ENCODE measurements at regions not wholly inside any gene's neighbourhood (a gene's known extent, or its start where the extent isn't known, plus 50 kb on each side); places are given as distances from the start of the nearest gene placed in this dataset.

DNA sequence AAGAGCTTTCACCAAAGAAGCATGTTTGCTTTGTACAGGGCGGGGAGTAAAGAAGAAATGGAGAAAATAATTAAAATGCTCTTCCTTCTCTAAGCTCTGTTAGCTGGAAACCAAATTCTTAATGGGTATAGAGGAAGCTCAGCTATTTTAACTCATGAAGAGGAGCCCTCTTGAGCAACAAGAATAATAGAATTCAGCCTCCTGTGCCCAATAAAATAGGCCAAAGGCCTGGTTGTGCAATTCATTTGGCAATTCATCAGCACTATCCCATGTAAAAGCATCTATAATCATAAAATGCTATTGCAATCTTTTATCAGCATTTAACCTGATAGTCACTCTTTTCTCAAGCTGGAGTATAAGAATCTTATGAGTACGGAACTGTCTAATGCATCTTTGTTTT, 133.6 kb upstream of the CDH6 start:
- no peak overlapping the region for H3K4me2 ChIP-seq (ENCODE audit: insufficient read depth, low read length)
- no peaks in the 10 kb centered on the region for H3K4me1 ChIP-seq (ENCODE audit: insufficient read depth, low read length)
- no peaks in the 10 kb centered on the region for H3K9me3 ChIP-seq (ENCODE audit: insufficient read depth, low read length, severe bottlenecking)
- DNase-seq, result no peak
- no peaks in the 10 kb centered on the region for H3K79me2 ChIP-seq (ENCODE audit: insufficient read depth, low read length)
- ATAC-seq (ENCODE audit: insufficient read depth, low read depth), result no peak
- no peaks in the 10 kb centered on the region for H4K20me1 ChIP-seq (ENCODE audit: insufficient read depth, low read length)
- H3K9ac ChIP-seq (ENCODE audit: low read depth, low read length), result no peak overlapping the region
- no peak overlapping the region for H2AFZ ChIP-seq (ENCODE audit: low read depth, low read length)
- no peaks in the 10 kb centered on the region for H3K27me3 ChIP-seq (ENCODE audit: insufficient read depth, low read length, poor library complexity)
- TF ChIP-seq, protein P1, sequence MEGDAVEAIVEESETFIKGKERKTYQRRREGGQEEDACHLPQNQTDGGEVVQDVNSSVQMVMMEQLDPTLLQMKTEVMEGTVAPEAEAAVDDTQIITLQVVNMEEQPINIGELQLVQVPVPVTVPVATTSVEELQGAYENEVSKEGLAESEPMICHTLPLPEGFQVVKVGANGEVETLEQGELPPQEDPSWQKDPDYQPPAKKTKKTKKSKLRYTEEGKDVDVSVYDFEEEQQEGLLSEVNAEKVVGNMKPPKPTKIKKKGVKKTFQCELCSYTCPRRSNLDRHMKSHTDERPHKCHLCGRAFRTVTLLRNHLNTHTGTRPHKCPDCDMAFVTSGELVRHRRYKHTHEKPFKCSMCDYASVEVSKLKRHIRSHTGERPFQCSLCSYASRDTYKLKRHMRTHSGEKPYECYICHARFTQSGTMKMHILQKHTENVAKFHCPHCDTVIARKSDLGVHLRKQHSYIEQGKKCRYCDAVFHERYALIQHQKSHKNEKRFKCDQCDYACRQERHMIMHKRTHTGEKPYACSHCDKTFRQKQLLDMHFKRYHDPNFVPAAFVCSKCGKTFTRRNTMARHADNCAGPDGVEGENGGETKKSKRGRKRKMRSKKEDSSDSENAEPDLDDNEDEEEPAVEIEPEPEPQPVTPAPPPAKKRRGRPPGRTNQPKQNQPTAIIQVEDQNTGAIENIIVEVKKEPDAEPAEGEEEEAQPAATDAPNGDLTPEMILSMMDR (IDR thresholded peaks at IDR 0.05; ENCODE audit: borderline replicate concordance, extremely low read depth, low read length, poor library complexity, severe bottlenecking), result no peak
- TF ChIP-seq EZH2 (IDR thresholded peaks at IDR 0.05; ENCODE audit: borderline replicate concordance, low read depth, low read length, severe bottlenecking), result no peak
- H3K27ac ChIP-seq (ENCODE audit: low read length), result no peak overlapping the region
- no peaks in the 10 kb centered on the region for H3K36me3 ChIP-seq (ENCODE audit: insufficient read depth, low read length)
- H3K4me3 ChIP-seq (ENCODE audit: low read depth in 1 of 2, low read length in 2 of 2), result no peak overlapping the region

DNA sequence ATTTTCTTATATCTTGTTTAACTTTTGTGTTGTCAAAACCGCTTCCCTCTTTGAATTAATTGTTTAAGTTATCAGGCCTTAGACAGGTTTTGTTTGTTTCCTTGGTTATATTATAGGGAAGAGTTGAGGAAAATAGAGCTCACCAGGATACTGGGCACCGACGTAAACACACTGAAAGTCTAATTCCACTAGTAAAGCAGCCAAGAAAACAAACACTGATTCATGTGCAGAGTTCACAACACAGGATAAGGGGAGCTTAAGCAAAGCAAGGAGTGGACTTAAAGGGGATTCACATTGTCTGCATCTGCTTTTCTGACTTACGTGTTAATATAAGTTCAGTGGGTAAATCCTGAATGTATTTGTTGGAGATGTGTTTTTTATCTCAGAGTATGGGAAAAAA, 139.0 kb upstream of the CDH6 start:
- H2AFZ ChIP-seq (ENCODE audit: low read depth, low read length), result no peak overlapping the region
- H3K27me3 ChIP-seq (ENCODE audit: insufficient read depth, low read length, poor library complexity), result no peaks in the 10 kb centered on the region
- TF ChIP-seq, protein P1 (IDR thresholded peaks at IDR 0.05; ENCODE audit: borderline replicate concordance, extremely low read depth, low read length, poor library complexity, severe bottlenecking), result no peak
- no peak for TF ChIP-seq EZH2 (IDR thresholded peaks at IDR 0.05; ENCODE audit: borderline replicate concordance, low read depth, low read length, severe bottlenecking)
- no peak overlapping the region for H3K4me2 ChIP-seq (ENCODE audit: insufficient read depth, low read length)
- DNase-seq (no peak), ATAC-seq (ENCODE audit: insufficient read depth, low read depth) (no peak)
- H3K4me3 ChIP-seq (ENCODE audit: low read depth in 1 of 2, low read length in 2 of 2), result no peak overlapping the region
- no peaks in the 10 kb centered on the region for H3K36me3 ChIP-seq (ENCODE audit: insufficient read depth, low read length)
- no peak overlapping the region for H3K27ac ChIP-seq (ENCODE audit: low read length)
- no peaks in the 10 kb centered on the region for H3K4me1 ChIP-seq (ENCODE audit: insufficient read depth, low read length)
- H3K9me3 ChIP-seq (ENCODE audit: insufficient read depth, low read length, severe bottlenecking), result no peaks in the 10 kb centered on the region
- H4K20me1 ChIP-seq (ENCODE audit: insufficient read depth, low read length), result no peaks in the 10 kb centered on the region
- no peak overlapping the region for H3K9ac ChIP-seq (ENCODE audit: low read depth, low read length)
- no peaks in the 10 kb centered on the region for H3K79me2 ChIP-seq (ENCODE audit: insufficient read depth, low read length)

DNA sequence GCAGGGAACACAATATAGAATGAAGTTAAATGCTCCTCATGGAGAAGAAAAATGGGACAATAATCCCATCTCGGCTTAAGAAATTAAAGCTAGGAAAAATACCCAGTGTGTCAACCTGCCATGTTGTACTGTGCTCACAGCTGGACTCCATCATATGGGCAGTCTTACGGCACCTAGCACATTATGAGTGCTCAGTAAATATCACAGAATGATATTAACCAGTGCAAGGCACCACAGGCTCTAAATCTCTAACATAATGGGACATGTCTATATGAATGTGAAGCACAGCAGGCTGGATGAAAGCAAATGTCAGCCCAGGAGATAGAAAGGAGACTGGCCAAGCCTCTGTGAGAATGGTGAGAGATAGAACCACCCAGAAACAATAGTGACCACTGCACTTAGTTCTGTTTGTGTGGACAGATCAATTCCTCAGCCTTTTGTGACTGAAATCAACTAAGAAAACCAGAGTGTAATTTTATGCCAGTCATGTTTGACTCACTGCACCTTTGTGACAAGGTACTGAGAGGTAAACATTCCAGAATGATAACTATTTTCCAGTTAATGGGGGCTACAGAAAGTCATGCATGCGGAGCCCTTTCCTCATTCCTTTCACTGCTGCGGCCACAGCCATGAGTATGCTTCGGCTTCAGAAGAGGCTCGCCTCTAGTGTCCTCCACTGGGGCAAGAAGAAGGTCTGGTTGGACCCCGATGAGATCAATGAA, 140.4 kb upstream of the CDH6 start:
- Histone ChIP-seq H3K36me3 (ENCODE audit: insufficient read depth, low read length) (no peaks in the 10 kb centered on the region), H3K27ac (ENCODE audit: low read length) (no peak overlapping the region), H3K4me1 (ENCODE audit: insufficient read depth, low read length) (no peaks in the 10 kb centered on the region), H3K9ac (ENCODE audit: low read depth, low read length) (no peak overlapping the region), H3K4me2 (ENCODE audit: insufficient read depth, low read length) (no peak overlapping the region), H3K79me2 (ENCODE audit: insufficient read depth, low read length) (no peaks in the 10 kb centered on the region), H4K20me1 (ENCODE audit: insufficient read depth, low read length) (no peaks in the 10 kb centered on the region), H2AFZ (ENCODE audit: low read depth, low read length) (no peak overlapping the region), H3K4me3 (ENCODE audit: low read depth in 1 of 2, low read length in 2 of 2) (no peak overlapping the region), H3K27me3 (ENCODE audit: insufficient read depth, low read length, poor library complexity) (no peaks in the 10 kb centered on the region), H3K9me3 (ENCODE audit: insufficient read depth, low read length, severe bottlenecking) (no peaks in the 10 kb centered on the region)
- ATAC-seq (ENCODE audit: insufficient read depth, low read depth) (no peak), DNase-seq (no peak)
- TF ChIP-seq, protein P1 (IDR thresholded peaks at IDR 0.05; ENCODE audit: borderline replicate concordance, extremely low read depth, low read length, poor library complexity, severe bottlenecking), result no peak
- no peak for TF ChIP-seq EZH2 (IDR thresholded peaks at IDR 0.05; ENCODE audit: borderline replicate concordance, low read depth, low read length, severe bottlenecking)

Data from DND-41 (cell line).